Tibial nerve (tissue), 4 donors: ENCODE measurements at regions not wholly inside any gene's neighbourhood (a gene's known extent, or its start where the extent isn't known, plus 50 kb on each side); places are given as distances from the start of the nearest gene placed in this dataset.

Experiments used
- DNase-seq, 2 donors: peaks; one replicate each; pipeline ENCODE4 v3.0.0-alpha.2; 2019; ENCODE audit warnings: low spot score in 2 of 2
- H3K27ac ChIP-seq, 4 donors: fragments of 200-600 bp; sonication (generic) in 3 of 4; one replicate each; pipeline ENCODE4 v1.5.1; 2017 to 2019; ENCODE audit warnings: mild to moderate bottlenecking in 1 of 4
- H3K27me3 ChIP-seq, 2 donors: fragments of 200-600 bp; sonication (generic) in 1 of 2; one replicate each; pipeline versions ENCODE4 v1.5.1 to v1.6.0; 2017 to 2019
- H3K36me3 ChIP-seq, 3 donors: fragments of 200-600 bp; sonication (generic); one replicate each; pipeline ENCODE4 v1.5.1; 2018 to 2019
- H3K4me1 ChIP-seq, 4 donors: fragments of 200-600 bp; sonication (generic) in 3 of 4; one replicate each; pipeline ENCODE4 v1.5.1; 2017 to 2019
- H3K4me3 ChIP-seq, 4 donors: fragments of 200-600 bp; sonication (generic) in 3 of 4; one replicate each; pipeline ENCODE4 v1.5.1; 2017 to 2019; ENCODE audit warnings: mild to moderate bottlenecking in 1 of 4, moderate library complexity in 1 of 4
- H3K9me3 ChIP-seq, 4 donors: fragments of 200-600 bp; sonication (generic) in 3 of 4; one replicate each; pipeline ENCODE4 v1.5.1; 2017 to 2019
- CTCF ChIP-seq, 5 experiments: fragments of 200-600 bp in 3 of 5; fragments of 450-650 bp in 2 of 5; sonication (generic) in 3 of 5; IDR thresholded peaks; one replicate each; pipeline ENCODE4 v1.5.1; 2016 to 2019; ENCODE audit warnings: antibody characterized with exemption in 5 of 5, mild to moderate bottlenecking in 3 of 5, moderate library complexity in 2 of 5
- EP300 ChIP-seq, 2 donors: sonication (generic); formaldehyde crosslinking; IDR thresholded peaks; one replicate each; pipeline ENCODE4 v1.6.1; 2017; ENCODE audit warnings: antibody characterized with exemption in 2 of 2, mild to moderate bottlenecking in 1 of 2
- POLR2A ChIP-seq, 2 donors: fragments of 450-650 bp; IDR thresholded peaks; one replicate each; pipeline ENCODE4 v1.6.1; 2017; ENCODE audit warnings: antibody characterized with exemption in 2 of 2, mild to moderate bottlenecking in 2 of 2, moderate library complexity in 2 of 2
- WGBS, 2 donors: methylation state at CpG; one replicate each; pipeline ENCODE4 v1.1.5; 2018; 5-methylcytosine and 5-hydroxymethylcytosine counted together

GRCh38 chrX:20529301-20529700 is 262.6 kb upstream of the RPS6KA3 start:
- no peak overlapping the region for H3K27ac ChIP-seq
- peaks cover 3 to 41% of the 10 kb centered on the region in 2 donors for H3K27me3 ChIP-seq
- DNase-seq: no peak
- H3K36me3 ChIP-seq: no peaks in the 10 kb centered on the region
- H3K9me3 ChIP-seq: no peaks in the 10 kb centered on the region
- TF ChIP-seq CTCF (IDR thresholded peaks at IDR 0.05) (no peak), POLR2A (IDR thresholded peaks at IDR 0.05) (no peak), EP300 (IDR thresholded peaks at IDR 0.05) (no peak)
- H3K4me1 ChIP-seq: no peaks in the 10 kb centered on the region
- WGBS, 2 donors: 28 to 36% methylated on average over 7 to 9 of the region's 9 CpGs
- no peak overlapping the region for H3K4me3 ChIP-seq

GRCh38 chrX:20527558-20528011 is 260.9 kb upstream of the RPS6KA3 start:
- peak in 1 of 2 donors; percentile 18 for DNase-seq
- Histone ChIP-seq H3K4me3 (no peak overlapping the region), H3K36me3 (no peaks in the 10 kb centered on the region), H3K9me3 (no peaks in the 10 kb centered on the region), H3K27ac (no peak overlapping the region), H3K4me1 (no peaks in the 10 kb centered on the region), H3K27me3 (peaks cover 0 to 29% of the 10 kb centered on the region in 2 donors)
- WGBS, 2 donors: 0 to 4% methylated on average over 3 of the region's 3 CpGs
- peak; percentile 33 to 75 (median 64) for TF ChIP-seq CTCF (IDR thresholded peaks at IDR 0.05)
- no peak for TF ChIP-seq POLR2A (IDR thresholded peaks at IDR 0.05)

- H3K36me3 ChIP-seq: no peaks in the 10 kb centered on the region
- 66 to 71% methylated on average over 4 of the region's 4 CpGs for WGBS, 2 donors
- no peak overlapping the region for H3K27ac ChIP-seq
- TF ChIP-seq EP300 (IDR thresholded peaks at IDR 0.05): no peak
- TF ChIP-seq CTCF (IDR thresholded peaks at IDR 0.05): no peak
- TF ChIP-seq POLR2A (IDR thresholded peaks at IDR 0.05): no peak
- H3K27me3 ChIP-seq: peaks cover 0 to 26% of the 10 kb centered on the region in 2 donors
- no peak for DNase-seq
- H3K4me3 ChIP-seq: no peak overlapping the region
- no peaks in the 10 kb centered on the region for H3K4me1 ChIP-seq
- no peaks in the 10 kb centered on the region for H3K9me3 ChIP-seq
Measured at GRCh38 chrX:20527041-20527440, 260.3 kb upstream of the RPS6KA3 start.

- Histone ChIP-seq H3K4me3 (no peak overlapping the region), H3K9me3 (no peaks in the 10 kb centered on the region), H3K27me3 (peaks cover 0 to 20% of the 10 kb centered on the region in 2 donors), H3K36me3 (no peaks in the 10 kb centered on the region), H3K4me1 (no peaks in the 10 kb centered on the region), H3K27ac (no peak overlapping the region)
- no peak for DNase-seq
- 41 to 68% methylated on average over 5 of the region's 5 CpGs for WGBS, 2 donors
- TF ChIP-seq EP300 (IDR thresholded peaks at IDR 0.05): no peak
- TF ChIP-seq POLR2A (IDR thresholded peaks at IDR 0.05): no peak
- no peak for TF ChIP-seq CTCF (IDR thresholded peaks at IDR 0.05)
Measured at GRCh38 chrX:20523626-20524312, 257.1 kb upstream of the RPS6KA3 start.

GRCh38 chrX:20522420-20522819 is 255.7 kb upstream of the RPS6KA3 start:
- TF ChIP-seq CTCF (IDR thresholded peaks at IDR 0.05): no peak
- TF ChIP-seq POLR2A (IDR thresholded peaks at IDR 0.05): no peak
- TF ChIP-seq EP300 (IDR thresholded peaks at IDR 0.05): no peak
- WGBS, 2 donors: 63 to 65% methylated on average over 3 of the region's 3 CpGs
- peaks cover 0 to 14% of the 10 kb centered on the region in 2 donors for H3K27me3 ChIP-seq

More at GRCh38 chrX:20522420-20522819, 255.7 kb upstream of the RPS6KA3 start:
- DNase-seq: no peak
- no peaks in the 10 kb centered on the region for H3K4me1 ChIP-seq
- H3K36me3 ChIP-seq: no peaks in the 10 kb centered on the region
- no peak overlapping the region for H3K27ac ChIP-seq
- no peaks in the 10 kb centered on the region for H3K9me3 ChIP-seq
- H3K4me3 ChIP-seq: no peak overlapping the region
